ENCODE measurements at regions not wholly inside any gene's neighbourhood (a gene's known extent, or its start where the extent isn't known, plus 50 kb on each side); places are given as distances from the start of the nearest gene placed in this dataset.

DNA sequence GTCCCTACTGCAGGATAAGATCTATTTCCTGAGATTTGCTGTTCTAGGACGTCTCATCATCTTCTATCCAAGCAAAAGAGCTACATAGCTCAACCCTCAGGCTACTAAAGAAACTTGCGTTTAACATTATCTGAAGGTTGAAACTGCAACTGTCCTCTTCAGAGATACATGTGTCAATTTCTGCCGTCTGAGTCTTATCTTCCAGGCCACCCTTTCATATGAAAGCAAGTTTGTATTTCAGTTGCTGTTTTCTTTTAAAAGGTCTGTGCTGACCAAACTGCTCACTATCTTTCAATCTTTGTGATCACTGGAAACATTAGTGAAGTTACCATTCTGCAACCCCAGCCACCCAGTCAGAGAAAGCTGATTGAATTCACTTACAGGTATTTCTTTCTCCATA is 108.6 kb upstream of the RAB3GAP2 start:
- CTCF ChIA-PET: no interaction called here
- TF ChIP-seq, protein P1, sequence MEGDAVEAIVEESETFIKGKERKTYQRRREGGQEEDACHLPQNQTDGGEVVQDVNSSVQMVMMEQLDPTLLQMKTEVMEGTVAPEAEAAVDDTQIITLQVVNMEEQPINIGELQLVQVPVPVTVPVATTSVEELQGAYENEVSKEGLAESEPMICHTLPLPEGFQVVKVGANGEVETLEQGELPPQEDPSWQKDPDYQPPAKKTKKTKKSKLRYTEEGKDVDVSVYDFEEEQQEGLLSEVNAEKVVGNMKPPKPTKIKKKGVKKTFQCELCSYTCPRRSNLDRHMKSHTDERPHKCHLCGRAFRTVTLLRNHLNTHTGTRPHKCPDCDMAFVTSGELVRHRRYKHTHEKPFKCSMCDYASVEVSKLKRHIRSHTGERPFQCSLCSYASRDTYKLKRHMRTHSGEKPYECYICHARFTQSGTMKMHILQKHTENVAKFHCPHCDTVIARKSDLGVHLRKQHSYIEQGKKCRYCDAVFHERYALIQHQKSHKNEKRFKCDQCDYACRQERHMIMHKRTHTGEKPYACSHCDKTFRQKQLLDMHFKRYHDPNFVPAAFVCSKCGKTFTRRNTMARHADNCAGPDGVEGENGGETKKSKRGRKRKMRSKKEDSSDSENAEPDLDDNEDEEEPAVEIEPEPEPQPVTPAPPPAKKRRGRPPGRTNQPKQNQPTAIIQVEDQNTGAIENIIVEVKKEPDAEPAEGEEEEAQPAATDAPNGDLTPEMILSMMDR (conservative IDR thresholded peaks at IDR 0.05; ENCODE audit: low read depth): no peak
- POLR2A ChIA-PET (ENCODE audit: low non-redundant PET): no interaction called here

GRCh38 chr1:220378571-220379302 is 106.5 kb upstream of the RAB3GAP2 start:
- H3K27ac ChIP-seq: no peak overlapping the region
- CTCF ChIA-PET: interaction anchor here (0.5 to 1.2 kb wide), 3 partner anchors 23 to 1387 kb away, joined by 3 read pairs; no protein-coding TSS in a partner anchor
- DNase-seq (ENCODE audit: low spot score): no peak
- TF ChIP-seq, protein P1 (conservative IDR thresholded peaks at IDR 0.05; ENCODE audit: low read depth): no peak
- POLR2A ChIA-PET (ENCODE audit: low non-redundant PET): no interaction called here

More for the DNA sequence above, 108.6 kb upstream of the RAB3GAP2 start:
- no peak overlapping the region for H3K27ac ChIP-seq
- no peak for DNase-seq (ENCODE audit: low spot score)

DNA sequence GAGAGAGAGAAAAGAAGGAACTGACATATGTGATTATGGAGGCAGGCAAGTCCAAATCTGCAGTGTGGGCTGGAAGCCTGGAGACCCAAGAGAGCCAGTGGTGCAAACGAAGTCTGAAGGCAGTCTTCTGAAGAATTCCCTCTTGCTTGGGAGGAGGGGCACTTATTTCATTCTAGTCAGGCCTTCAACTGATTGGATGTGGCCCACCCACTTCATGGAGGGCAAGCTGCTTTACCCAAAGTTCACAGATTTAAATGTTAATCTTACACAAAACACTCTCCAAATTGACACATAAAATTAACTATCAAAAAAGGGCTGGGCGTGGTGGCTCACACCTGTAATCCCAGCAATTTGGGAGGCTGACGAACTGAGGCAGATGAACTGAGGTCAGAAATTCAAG is 103.5 kb upstream of the RAB3GAP2 start:
- TF ChIP-seq, protein P1 (conservative IDR thresholded peaks at IDR 0.05; ENCODE audit: low read depth): no peak
- ChIA-PET POLR2A (ENCODE audit: low non-redundant PET) (no interaction called here), CTCF (interaction anchor here (0.6 to 0.9 kb wide), 2 partner anchors 10 to 11 kb away, joined by 3 to 5 read pairs; no protein-coding TSS in a partner anchor)
- no peak for DNase-seq (ENCODE audit: low spot score)
- no peak overlapping the region for H3K27ac ChIP-seq

GRCh38 chr1:220374449-220374848 is 102.2 kb upstream of the RAB3GAP2 start:
- CTCF ChIA-PET: interaction anchor here (0.6 kb wide), 1 partner anchor 12 kb away, joined by 4 read pairs; no protein-coding TSS in a partner anchor
- TF ChIP-seq, protein P1 (conservative IDR thresholded peaks at IDR 0.05; ENCODE audit: low read depth): no peak
- no peak for DNase-seq (ENCODE audit: low spot score)
- POLR2A ChIA-PET (ENCODE audit: low non-redundant PET): no interaction called here
- no peak overlapping the region for H3K27ac ChIP-seq

DNA sequence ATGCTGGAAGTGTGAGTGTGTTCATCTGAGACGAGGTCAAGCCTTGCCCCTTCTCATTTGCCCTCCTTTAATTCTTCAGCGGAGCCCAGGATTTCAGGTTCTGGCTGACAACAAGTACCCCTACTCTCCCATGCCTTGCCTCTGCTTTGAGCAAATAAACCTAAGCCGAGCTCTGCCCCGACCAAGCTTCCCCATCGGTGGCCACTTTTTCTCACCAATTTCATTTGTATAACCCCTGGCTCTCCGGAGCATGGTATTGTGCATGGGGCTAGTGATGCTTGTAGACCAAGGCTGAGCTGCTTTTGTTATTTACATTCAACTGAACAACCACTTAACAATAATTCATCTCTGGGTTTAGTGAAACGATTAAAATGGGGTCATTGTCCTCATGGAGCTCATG is 100.2 kb upstream of the RAB3GAP2 start:
- H3K27ac ChIP-seq: no peak overlapping the region
- TF ChIP-seq, protein P1 (conservative IDR thresholded peaks at IDR 0.05; ENCODE audit: low read depth): no peak
- ChIA-PET CTCF (interaction anchor here (0.5 to 1.0 kb wide), 4 partner anchors 19 to 221 kb away, joined by 3 to 5 read pairs (median 4); no protein-coding TSS in a partner anchor), POLR2A (ENCODE audit: low non-redundant PET) (no interaction called here)
- DNase-seq (ENCODE audit: low spot score): no peak

- H3K27ac ChIP-seq: no peak overlapping the region
- TF ChIP-seq, protein P1 (conservative IDR thresholded peaks at IDR 0.05; ENCODE audit: low read depth): no peak
- ChIA-PET POLR2A (ENCODE audit: low non-redundant PET) (no interaction called here), CTCF (interaction anchor here (0.6 to 1.4 kb wide), 7 partner anchors 20 to 1349 kb away, joined by 3 to 8 read pairs (median 4); no protein-coding TSS in a partner anchor)
- no peak for DNase-seq (ENCODE audit: low spot score)
Observed at GRCh38 chr1:220371324-220371723, 99.1 kb upstream of the RAB3GAP2 start.
